Kidney tubule cell (primary cell): ENCODE measurements at regions not wholly inside any gene's neighbourhood (a gene's known extent, or its start where the extent isn't known, plus 50 kb on each side); places are given as distances from the start of the nearest gene placed in this dataset.
A peak's percentile ranks its signal among the peaks of the same experiment; 100 is the strongest.

Experiments
- DNase-seq: peaks from one replicate; pipeline ENCODE4 v3.0.0-alpha.2; 2018; ENCODE audit warnings: low spot score

- DNase-seq: no peak
Measured at GRCh38 chr2:138105358-138105757, 141.1 kb downstream of the HNMT start.

- DNase-seq: no peak
Measured at GRCh38 chr2:138106606-138107005, 142.3 kb downstream of the HNMT start.

DNA sequence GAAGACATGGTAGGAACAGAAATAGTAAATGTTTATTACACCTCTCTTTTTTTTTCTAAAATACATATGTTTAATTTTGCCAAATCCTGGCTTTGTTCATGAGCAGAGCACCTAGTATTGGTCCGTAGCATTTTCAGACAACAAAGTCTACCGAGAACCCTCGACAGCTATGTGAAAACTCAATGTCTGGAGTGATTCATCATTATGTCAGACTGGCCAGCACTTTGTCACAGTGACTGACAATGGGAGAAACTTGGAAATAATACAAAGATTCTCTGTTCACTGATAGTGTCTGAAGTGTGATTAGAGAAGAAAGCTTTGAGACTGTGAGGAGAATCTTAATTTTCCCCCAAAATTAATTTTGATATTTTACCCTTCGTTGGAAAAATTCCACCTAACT, 143.0 kb downstream of the HNMT start:
- peak; percentile 73 for DNase-seq

GRCh38 chr2:138110453-138111083, 146.3 kb downstream of the HNMT start:
- DNase-seq: no peak

DNA sequence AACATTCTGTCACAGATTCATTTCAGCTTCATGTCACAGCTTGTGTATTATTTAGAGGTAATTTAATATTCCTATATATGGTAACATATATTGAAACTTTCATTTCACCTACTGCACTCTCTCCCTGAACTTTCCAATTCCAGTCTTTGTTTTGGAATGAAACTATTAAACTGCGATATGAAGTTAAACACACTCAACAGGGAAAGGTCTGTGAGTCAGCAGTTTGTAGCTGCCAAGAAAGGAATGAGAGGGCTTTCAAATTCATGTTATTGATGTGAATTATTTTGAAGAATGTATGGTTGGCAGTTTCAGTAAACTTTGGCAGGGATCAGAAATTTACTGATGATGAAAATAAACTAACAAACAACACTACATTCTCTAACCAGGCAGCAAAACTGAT, 148.3 kb downstream of the HNMT start:
- no peak for DNase-seq

DNA sequence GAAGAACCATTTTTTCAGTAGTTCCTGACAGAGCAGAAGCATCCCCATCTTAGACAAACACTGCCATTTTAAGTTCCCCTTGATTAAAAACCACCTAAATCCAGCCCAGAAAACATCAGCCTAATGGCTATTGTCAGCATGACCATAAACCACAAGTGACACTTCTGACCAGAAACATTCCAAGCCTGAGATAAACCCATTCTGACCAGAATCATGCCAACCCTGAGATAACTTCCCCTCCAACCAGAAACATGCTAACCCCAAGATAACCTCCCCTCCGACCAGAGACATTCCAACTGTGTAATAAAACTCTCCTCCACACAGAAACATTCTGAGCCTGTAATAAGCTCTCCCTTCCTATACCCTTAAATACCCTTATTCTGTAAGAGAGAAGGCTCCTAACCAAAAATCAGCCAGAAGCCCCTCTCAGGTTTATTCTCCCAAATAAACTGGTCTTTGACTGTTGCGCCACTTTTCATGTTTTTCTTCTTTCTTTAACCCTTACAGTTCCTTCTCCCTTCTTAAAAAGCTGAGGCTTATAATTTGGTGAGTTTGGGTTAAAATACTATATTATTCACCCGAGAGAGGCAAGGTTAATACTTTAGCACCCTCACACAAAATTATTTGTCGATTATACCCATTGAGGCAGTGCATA, 149.7 kb downstream of the HNMT start:
- DNase-seq: peak; percentile 7

DNA sequence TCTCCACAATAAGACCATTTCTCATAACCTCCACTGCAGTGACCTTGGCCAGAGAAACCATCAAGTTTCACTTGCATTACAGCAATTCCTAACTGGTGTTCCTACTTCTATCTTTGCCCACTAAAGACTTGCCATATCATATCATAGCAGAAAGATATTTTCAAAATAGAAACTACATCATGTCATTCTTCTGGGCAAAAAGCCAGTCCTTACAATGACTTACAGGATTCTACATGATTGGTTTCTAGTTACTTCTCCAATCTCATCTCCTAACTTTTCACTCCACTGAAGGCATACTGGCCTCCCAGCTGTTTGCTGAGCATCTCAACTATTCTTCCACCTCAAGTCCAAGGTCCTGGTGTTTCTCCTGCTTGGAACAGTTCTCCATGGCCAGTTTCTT, 151.4 kb downstream of the HNMT start:
- DNase-seq: peak; percentile 22

DNA sequence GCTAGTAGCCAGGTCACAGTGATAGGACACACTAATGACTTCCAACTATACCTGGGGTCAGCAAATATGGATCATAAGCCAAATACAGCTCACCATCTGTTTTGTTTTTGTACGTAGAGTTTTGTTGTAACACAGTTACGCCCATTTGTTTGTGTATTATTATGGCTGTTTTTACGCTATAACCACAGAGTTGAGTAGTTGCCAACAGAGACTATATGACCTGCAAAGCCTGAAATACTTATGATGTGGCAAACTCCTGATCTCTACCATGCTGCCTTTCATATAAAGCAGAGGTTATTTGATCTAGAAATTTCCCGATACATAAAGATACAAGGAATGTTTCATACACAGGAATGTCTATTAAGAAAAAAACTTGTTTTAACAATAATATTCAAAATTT, 152.2 kb downstream of the HNMT start:
- no peak for DNase-seq

DNA sequence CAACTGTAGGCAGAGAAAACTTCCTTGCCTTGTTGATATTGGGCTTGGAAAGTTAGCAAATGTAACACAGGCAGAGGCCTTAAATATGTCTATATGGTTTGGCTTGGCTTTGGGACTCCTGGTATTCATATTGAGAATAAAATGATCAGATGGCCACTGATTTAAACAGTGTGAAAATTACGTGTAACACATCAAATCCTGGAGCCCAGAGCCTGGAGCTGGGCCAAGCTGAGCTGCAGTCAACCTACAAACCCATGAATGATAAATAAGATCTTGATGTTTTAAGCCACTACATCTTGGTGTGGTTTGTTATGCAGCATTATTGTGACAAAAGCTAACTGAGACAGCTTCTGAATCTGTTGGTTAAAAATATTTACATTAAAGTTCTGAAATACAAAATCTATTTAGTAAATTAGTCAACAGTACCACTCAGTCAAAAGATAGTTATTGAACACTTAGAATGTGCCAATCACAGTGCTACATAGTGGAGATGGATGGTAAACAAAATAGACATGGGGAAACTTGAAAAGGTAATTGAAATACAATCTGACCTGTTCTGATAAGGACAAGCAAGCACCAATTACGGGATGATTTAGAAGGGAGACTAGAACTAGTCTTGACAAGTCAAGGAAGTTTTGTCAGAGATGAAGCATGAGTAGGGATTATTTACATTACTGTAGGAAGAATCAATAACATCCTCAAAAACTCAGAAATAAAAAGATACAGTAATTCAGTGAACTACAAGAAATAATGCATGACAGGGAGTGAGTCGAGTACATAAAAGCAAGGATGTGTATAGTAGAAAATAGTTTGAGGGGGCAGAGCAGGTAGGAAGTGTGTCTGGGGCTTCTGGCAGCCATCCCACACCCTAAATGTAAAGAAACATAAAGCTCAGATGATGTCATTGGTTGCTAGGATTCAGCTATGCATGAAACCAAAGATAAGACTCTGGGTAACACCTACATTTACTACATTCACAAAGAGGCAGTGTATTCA, 157.7 kb downstream of the HNMT start:
- no peak for DNase-seq

- peak; percentile 84 for DNase-seq
Measured at GRCh38 chr2:138122891-138123290, 158.6 kb downstream of the HNMT start.

- DNase-seq: peak; percentile 9
Measured at GRCh38 chr2:138123741-138124140, 159.5 kb downstream of the HNMT start.

DNA sequence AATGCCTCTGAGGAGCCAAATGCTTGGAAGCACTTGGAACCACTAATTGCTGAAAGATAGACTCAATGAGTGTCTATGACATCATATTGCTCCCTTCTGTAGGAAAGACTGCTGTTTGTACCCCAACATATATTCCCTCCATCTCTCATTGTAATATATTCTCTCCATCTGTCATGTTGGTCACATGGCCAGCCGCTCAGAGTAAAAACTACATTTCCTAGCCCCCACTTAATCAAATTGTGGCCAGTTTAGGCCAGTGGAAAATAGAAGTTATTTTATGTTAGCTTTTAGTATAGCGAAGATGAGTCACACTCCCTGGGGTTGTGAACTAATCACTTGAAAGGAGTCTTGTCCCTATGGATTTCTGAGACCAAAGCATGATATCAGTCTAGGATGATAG, 160.2 kb downstream of the HNMT start:
- no peak for DNase-seq

- DNase-seq: no peak
Measured at GRCh38 chr2:138125306-138126288, 161.3 kb downstream of the HNMT start.

DNA sequence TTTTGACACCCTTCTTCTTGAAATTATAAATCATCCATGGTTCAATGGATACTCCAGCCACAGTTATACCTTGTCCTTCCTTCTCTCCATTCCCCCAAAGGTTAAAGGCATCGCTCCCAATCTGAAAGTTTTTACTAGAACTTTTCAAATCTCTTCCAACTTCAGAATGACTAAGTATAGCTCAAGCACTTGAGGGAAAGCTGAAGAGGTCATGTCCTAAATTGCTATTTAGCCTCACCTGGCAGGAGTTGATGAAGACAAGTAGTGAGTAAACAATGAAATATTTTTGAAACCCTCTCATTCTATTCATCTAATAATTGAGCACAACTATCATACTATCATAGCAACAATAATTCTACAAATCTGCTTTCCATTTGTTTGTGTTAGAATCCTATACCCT, 167.8 kb downstream of the HNMT start:
- DNase-seq: no peak

- no peak for DNase-seq
Measured at GRCh38 chr2:138137949-138138348, 173.7 kb downstream of the HNMT start.

DNA sequence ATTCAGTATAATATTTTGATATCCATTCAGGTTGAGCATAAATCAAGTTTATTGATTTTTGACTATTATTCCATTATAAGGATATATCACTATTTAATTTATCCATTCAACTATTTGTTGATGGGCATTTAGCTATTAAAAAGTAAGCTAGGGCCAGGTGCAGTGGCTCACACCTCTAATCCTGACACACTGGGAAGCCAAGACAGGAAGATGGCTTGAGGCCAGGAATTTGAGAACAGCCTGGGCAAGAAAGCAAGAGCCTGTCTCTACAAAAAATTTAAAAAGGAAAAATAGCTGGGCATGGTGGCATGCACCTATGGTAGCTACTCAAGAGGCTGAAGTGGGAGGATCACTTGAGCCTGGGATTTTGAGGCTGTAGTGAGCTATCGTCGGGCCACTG, 183.5 kb downstream of the HNMT start:
- DNase-seq: no peak

DNA sequence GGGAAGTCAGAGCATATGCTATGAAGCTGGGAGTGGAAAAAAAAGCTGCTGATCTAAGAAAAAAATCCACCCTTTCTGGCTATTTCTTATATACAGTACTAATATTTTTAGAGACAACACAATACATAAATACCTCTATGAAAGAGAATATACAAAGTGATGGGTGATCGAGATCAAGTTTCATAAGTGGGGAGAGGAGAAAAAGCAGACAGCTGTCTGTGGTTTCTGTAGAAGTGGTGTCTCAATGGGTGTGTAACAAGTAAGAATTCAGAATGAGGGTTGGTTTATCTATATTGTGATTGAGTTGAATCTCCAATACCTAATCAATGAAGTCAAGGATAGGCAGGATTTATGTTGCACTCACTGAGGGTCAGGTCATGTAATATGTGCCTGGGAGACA, 191.0 kb downstream of the HNMT start:
- DNase-seq: no peak

DNA sequence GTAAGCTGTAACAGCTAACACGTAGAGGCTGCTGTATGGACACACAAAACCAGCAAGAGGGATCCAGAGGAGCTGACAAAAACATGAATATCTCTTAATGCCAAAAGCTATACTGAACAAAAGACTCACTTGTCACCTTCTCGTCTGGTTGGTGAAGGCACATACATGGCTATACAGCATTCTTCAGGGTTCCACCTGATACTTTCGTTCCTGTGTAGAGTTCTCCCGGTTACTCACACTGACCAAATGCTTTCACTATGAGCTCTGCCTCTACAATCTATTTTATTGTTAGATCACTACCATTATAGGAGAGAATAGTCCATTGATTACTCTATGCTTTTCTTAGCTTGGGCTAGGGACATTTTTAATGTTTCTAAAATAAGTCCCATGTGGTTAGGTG, 193.1 kb downstream of the HNMT start:
- DNase-seq: no peak

GRCh38 chr2:138170485-138170884, 206.2 kb downstream of the HNMT start:
- DNase-seq: no peak

DNA sequence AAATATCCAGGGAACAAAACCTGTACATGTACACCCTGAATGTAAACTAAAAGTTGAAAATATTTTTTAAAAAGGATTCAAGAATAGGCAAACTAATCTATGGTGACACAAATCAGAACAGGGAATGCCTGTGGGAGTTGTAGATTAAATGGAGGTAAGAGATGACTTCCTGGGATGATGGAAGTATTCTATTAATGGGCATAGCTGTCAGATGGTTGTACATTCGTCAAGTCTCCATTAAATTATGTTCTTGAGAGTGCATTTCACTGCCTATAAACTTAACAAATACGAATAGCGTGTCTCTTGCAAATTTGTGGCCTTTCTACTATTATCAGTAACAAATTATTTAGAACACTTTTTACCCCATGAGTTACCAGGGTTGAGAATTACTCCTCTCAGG, 207.0 kb downstream of the HNMT start:
- no peak for DNase-seq

DNA sequence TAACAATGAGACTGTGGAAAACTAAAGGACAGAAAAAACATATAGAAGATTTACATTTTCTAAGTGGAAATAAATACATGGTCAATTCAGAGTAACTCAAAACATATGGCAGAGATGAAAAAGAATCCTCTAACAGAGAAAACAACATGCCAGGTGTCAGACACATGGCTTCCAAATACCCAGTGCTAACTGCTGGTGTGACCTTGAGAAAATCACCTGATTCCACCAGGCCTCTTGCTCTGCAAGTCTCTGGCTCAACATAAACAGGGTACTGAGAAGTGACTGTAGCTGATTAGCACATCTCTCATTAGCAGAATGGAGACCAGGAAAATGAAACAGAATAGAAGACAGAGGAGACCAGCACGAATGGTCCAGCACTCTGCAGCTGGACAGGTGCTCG, 210.8 kb downstream of the HNMT start:
- DNase-seq: no peak
